ENCODE measurements at regions not wholly inside any gene's neighbourhood (a gene's known extent, or its start where the extent isn't known, plus 50 kb on each side); places are given as distances from the start of the nearest gene placed in this dataset.

GRCh38 chr11:97163631-97164191 lies 773.9 kb downstream of the JRKL start (continued):
- TF ChIP-seq PBX3 (IDR thresholded peaks at IDR 0.05) (no peak), BHLHE40 (IDR thresholded peaks at IDR 0.05; ENCODE audit: low read depth, low read length) (no peak), CBX2 (IDR thresholded peaks at IDR 0.05; ENCODE audit: borderline replicate concordance, low read depth) (no peak)

GRCh38 chr11:97201743-97202612 lies 812.2 kb downstream of the JRKL start:
- 0% methylated on average over 3 of the region's 3 CpGs for WGBS (ENCODE audit: missing lambda C conversion rate)
- no peak for TF ChIP-seq ZFP36 (IDR thresholded peaks at IDR 0.05; ENCODE audit: borderline replicate concordance, partially characterized antibody)
- TF ChIP-seq E2F6 (IDR thresholded peaks at IDR 0.05; ENCODE audit: borderline replicate concordance, low read depth), result no peak
- TF ChIP-seq GATA3 (IDR thresholded peaks at IDR 0.05; ENCODE audit: borderline replicate concordance), result no peak
- no peak for TF ChIP-seq ZSCAN20 (CRISPR knock-in tag; IDR thresholded peaks at IDR 0.05)
- TF ChIP-seq FOXS1 (CRISPR knock-in tag; IDR thresholded peaks at IDR 0.05), result no peak
- TF ChIP-seq HES2 (IDR thresholded peaks at IDR 0.05), result no peak
- no peak for TF ChIP-seq KDM5A (IDR thresholded peaks at IDR 0.05)

GRCh38 chr11:97202613-97203292 lies 812.9 kb downstream of the JRKL start:
- no peaks in the 10 kb centered on the region for H3K9me3 ChIP-seq
- POLR2A ChIA-PET, result no interaction called here
- H3K27ac ChIP-seq, result no peak overlapping the region
- CTCF ChIA-PET, result no interaction called here
- no peak overlapping the region for H3K4me2 ChIP-seq
- DNase-seq (ENCODE audit: low read depth in 1 of 2, low spot score in 1 of 2) (no peak), ATAC-seq (no peak), FAIRE-seq (no peak)
- 38% methylated on average over 4 of the region's 8 CpGs for WGBS (ENCODE audit: missing lambda C conversion rate)
- H3K4me1 ChIP-seq, result no peaks in the 10 kb centered on the region
- no peak overlapping the region for H3K4me3 ChIP-seq
- no peak for TF ChIP-seq CBX8 (IDR thresholded peaks at IDR 0.05)
- TF ChIP-seq MYC (IDR thresholded peaks at IDR 0.05; ENCODE audit: borderline replicate concordance, low read length), result no peak
- no peak for TF ChIP-seq REST (IDR thresholded peaks at IDR 0.05)
- TF ChIP-seq FOSL2 (IDR thresholded peaks at IDR 0.05), result no peak
- TF ChIP-seq FOSL2 (CRISPR knock-in tag; IDR thresholded peaks at IDR 0.05), result no peak
- TF ChIP-seq RARB (CRISPR knock-in tag; IDR thresholded peaks at IDR 0.05), result no peak
- TF ChIP-seq GATA3 (IDR thresholded peaks at IDR 0.05; ENCODE audit: borderline replicate concordance), result no peak
- no peak for TF ChIP-seq RAD21 (conservative IDR thresholded peaks at IDR 0.05 in 1 of 2, IDR thresholded peaks at IDR 0.05 in 1 of 2)
- TF ChIP-seq BHLHE40 (IDR thresholded peaks at IDR 0.05; ENCODE audit: low read depth, low read length), result no peak
- TF ChIP-seq POLR2AphosphoS2 (conservative IDR thresholded peaks at IDR 0.05; ENCODE audit: low read length), result no peak
- TF ChIP-seq EP300 (IDR thresholded peaks at IDR 0.05), result no peak

More at GRCh38 chr11:97201743-97202612, 812.2 kb downstream of the JRKL start:
- Histone ChIP-seq H3K9me3 (no peaks in the 10 kb centered on the region), H3K4me1 (no peaks in the 10 kb centered on the region), H3K4me2 (no peak overlapping the region), H3K4me3 (no peak overlapping the region), H3K27ac (no peak overlapping the region)
- ChIA-PET CTCF (no interaction called here), POLR2A (no interaction called here)
- FAIRE-seq (no peak), ATAC-seq (no peak), DNase-seq (ENCODE audit: low read depth in 1 of 2, low spot score in 1 of 2) (no peak)

Measured in A549 (cell line).